ENCODE measurements at regions not wholly inside any gene's neighbourhood (a gene's known extent, or its start where the extent isn't known, plus 50 kb on each side); places are given as distances from the start of the nearest gene placed in this dataset.

DNA sequence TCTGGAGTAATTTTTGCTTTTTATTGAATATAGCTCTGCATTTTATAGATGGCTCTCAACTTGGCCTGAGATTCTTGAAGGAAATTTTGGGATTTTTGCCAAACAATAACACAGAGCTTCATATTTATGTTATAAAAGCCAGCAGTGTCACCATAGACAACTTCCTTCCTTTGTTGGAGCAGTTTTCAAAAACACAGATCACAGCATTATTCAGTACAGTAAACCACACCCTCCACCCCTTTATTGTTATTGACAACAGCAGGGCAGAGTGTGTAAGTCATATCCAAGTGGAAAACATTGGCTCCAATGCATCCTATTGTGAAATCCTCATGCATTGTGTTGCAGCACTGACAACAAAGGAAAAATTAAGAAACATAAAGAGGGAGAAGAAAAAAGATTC lies 62.6 kb upstream of the PRSS23 start:
- TF ChIP-seq, protein P1, sequence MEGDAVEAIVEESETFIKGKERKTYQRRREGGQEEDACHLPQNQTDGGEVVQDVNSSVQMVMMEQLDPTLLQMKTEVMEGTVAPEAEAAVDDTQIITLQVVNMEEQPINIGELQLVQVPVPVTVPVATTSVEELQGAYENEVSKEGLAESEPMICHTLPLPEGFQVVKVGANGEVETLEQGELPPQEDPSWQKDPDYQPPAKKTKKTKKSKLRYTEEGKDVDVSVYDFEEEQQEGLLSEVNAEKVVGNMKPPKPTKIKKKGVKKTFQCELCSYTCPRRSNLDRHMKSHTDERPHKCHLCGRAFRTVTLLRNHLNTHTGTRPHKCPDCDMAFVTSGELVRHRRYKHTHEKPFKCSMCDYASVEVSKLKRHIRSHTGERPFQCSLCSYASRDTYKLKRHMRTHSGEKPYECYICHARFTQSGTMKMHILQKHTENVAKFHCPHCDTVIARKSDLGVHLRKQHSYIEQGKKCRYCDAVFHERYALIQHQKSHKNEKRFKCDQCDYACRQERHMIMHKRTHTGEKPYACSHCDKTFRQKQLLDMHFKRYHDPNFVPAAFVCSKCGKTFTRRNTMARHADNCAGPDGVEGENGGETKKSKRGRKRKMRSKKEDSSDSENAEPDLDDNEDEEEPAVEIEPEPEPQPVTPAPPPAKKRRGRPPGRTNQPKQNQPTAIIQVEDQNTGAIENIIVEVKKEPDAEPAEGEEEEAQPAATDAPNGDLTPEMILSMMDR (IDR thresholded peaks at IDR 0.05): no peak
- no peak for TF ChIP-seq EZH2 (IDR thresholded peaks at IDR 0.05; ENCODE audit: borderline replicate concordance, insufficient read depth, low read depth, low read length, poor library complexity, severe bottlenecking)
